ENCODE measurements at regions not wholly inside any gene's neighbourhood (a gene's known extent, or its start where the extent isn't known, plus 50 kb on each side); places are given as distances from the start of the nearest gene placed in this dataset.

DNA sequence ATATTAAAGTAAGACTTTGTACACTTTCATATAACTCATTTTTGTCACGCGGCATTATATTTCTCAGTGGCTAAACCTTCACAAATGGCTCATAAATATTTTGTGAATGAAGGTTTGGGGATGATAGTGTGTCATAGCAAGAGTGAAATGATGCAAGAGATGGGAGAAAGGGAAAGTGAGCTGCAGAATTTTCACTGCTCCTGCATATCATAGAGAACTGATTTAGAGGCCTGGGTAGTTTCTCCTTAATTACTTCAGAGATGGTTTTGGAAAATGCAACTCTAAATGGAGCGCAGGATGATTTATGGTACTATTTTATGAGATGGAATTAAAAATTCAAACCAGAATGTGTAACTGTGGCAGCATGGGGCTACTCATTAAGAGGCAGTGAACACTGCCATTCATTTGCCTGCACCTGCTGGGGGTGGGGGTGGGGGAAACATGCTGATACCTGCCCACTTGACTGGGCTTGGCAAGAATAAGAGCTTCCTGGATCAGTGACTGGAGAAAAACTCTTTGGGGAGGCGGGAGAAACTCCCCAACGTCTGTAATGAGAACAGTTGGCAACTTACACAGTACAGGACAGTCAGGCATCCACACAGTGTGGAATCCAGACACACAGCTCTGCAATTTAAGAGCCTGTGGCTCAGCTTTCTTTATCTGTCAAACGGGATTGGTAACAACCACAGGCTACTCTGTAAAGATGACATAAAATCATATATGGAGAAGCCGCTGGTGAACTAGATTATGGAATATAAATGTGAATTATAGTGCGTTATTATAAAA, 941.9 kb downstream of the SLC4A3 start:
- Histone ChIP-seq H3K36me3 (ENCODE audit: control insufficient read depth, insufficient read depth, low read length) (no peaks in the 10 kb centered on the region), H3K27me3 (ENCODE audit: control insufficient read depth, insufficient read depth, low read length) (no peaks in the 10 kb centered on the region), H3K4me3 (ENCODE audit: low read depth, low read length) (no peak overlapping the region)
- POLR2A ChIA-PET = no interaction called here
- no peak for DNase-seq (ENCODE audit: low read depth)
- CTCF ChIA-PET = no interaction called here
- TF ChIP-seq, protein P1, sequence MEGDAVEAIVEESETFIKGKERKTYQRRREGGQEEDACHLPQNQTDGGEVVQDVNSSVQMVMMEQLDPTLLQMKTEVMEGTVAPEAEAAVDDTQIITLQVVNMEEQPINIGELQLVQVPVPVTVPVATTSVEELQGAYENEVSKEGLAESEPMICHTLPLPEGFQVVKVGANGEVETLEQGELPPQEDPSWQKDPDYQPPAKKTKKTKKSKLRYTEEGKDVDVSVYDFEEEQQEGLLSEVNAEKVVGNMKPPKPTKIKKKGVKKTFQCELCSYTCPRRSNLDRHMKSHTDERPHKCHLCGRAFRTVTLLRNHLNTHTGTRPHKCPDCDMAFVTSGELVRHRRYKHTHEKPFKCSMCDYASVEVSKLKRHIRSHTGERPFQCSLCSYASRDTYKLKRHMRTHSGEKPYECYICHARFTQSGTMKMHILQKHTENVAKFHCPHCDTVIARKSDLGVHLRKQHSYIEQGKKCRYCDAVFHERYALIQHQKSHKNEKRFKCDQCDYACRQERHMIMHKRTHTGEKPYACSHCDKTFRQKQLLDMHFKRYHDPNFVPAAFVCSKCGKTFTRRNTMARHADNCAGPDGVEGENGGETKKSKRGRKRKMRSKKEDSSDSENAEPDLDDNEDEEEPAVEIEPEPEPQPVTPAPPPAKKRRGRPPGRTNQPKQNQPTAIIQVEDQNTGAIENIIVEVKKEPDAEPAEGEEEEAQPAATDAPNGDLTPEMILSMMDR (IDR thresholded peaks at IDR 0.05; ENCODE audit: insufficient read depth, low read depth, low read length) = no peak

DNA sequence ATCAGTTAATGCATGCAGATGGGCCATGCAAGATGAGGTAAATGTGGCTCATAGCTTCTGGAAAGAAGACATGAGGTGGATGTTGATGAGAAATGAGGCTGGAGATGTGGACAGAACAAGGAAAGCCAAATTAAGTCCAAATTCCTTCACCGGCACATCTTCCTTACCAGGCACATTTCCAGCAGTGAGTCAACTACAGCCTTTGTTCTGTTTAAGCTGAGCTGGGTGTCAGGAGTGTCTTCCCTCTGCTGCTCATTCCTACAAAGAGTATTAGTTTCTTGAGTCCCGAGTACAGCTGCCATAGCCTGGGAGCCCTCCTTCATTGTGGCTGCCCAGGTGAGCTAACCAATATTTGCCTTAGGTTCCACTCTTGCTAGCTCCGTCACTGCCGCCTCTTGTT, 945.0 kb downstream of the SLC4A3 start:
- Histone ChIP-seq H3K27me3 (ENCODE audit: control insufficient read depth, insufficient read depth, low read length) (no peaks in the 10 kb centered on the region), H3K36me3 (ENCODE audit: control insufficient read depth, insufficient read depth, low read length) (no peaks in the 10 kb centered on the region), H3K4me3 (ENCODE audit: low read depth, low read length) (no peak overlapping the region)
- ChIA-PET CTCF (no interaction called here), POLR2A (no interaction called here)
- DNase-seq (ENCODE audit: low read depth) = no peak
- TF ChIP-seq, protein P1 (IDR thresholded peaks at IDR 0.05; ENCODE audit: insufficient read depth, low read depth, low read length) = no peak

DNA sequence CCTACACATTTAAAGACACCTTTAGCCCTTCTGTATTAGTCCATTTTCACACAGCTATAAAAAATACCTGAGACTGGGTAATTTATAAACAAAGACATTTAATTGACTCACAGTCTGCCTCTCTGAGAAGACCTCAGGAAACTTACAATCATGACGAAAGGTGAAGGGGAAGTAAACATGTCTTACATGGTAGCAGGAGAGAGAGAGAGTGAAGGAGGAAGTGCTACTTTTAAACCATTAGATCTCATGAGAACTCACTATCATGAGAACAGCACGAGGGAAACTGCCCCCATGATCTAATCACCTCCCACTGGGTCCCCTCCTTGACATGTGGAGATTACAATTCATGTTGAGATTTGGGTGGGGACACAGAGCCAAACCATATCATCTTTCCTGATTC, 946.6 kb downstream of the SLC4A3 start:
- ChIA-PET POLR2A (no interaction called here), CTCF (no interaction called here)
- TF ChIP-seq, protein P1 (IDR thresholded peaks at IDR 0.05; ENCODE audit: insufficient read depth, low read depth, low read length) = no peak
- no peak for DNase-seq (ENCODE audit: low read depth)
- Histone ChIP-seq H3K4me3 (ENCODE audit: low read depth, low read length) (no peak overlapping the region), H3K27me3 (ENCODE audit: control insufficient read depth, insufficient read depth, low read length) (no peaks in the 10 kb centered on the region), H3K36me3 (ENCODE audit: control insufficient read depth, insufficient read depth, low read length) (no peaks in the 10 kb centered on the region)

DNA sequence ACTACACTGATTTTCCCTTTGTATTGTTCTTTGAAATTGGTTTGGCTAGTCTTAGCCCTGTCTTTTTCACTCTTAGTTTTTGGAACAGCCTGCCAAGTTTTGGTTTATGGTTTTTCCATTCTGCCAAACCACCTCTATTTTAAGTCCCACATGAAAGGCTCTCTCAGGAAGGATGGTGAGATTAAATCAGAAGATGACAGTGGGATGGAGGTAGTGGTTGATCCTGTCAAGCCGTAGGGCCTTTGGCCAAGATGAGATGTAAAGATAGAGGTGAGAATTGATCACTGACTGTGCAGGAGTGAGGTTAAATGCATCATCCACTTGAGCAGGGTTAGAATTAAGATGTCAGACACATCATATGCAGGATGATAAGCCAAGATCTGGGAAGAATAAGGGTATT, 948.5 kb downstream of the SLC4A3 start:
- H3K27me3 ChIP-seq (ENCODE audit: control insufficient read depth, insufficient read depth, low read length) = no peaks in the 10 kb centered on the region
- ChIA-PET CTCF (no interaction called here), POLR2A (no interaction called here)
- DNase-seq (ENCODE audit: low read depth) = no peak
- H3K4me3 ChIP-seq (ENCODE audit: low read depth, low read length) = no peak overlapping the region
- TF ChIP-seq, protein P1 (IDR thresholded peaks at IDR 0.05; ENCODE audit: insufficient read depth, low read depth, low read length) = no peak
- no peaks in the 10 kb centered on the region for H3K36me3 ChIP-seq (ENCODE audit: control insufficient read depth, insufficient read depth, low read length)

DNA sequence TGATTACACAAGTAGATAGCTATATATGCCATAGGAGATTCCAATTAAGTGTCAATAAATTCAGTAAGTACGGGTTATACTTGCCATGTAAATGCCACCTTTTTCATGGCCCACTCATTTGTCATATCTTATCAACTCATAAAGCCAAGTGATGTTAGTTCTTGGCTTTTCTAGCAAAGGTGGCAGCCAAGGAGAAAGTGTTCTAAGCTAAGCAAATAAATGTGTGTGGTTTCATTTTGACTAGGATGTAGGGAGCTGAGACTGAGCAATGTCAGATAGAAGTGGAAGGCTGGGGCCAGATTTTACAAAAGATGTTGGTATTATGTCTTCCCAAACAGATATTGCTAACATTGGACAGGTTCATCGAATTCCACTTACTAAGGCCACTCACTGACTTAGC, 952.0 kb downstream of the SLC4A3 start:
- H3K4me3 ChIP-seq (ENCODE audit: low read depth, low read length) = no peak overlapping the region
- ChIA-PET CTCF (interaction anchor here (1.4 kb wide), 1 partner anchor 14 kb away, joined by 3 read pairs; no protein-coding TSS in a partner anchor), POLR2A (no interaction called here)
- H3K27me3 ChIP-seq (ENCODE audit: control insufficient read depth, insufficient read depth, low read length) = no peaks in the 10 kb centered on the region
- no peaks in the 10 kb centered on the region for H3K36me3 ChIP-seq (ENCODE audit: control insufficient read depth, insufficient read depth, low read length)
- DNase-seq (ENCODE audit: low read depth) = no peak
- TF ChIP-seq, protein P1 (IDR thresholded peaks at IDR 0.05; ENCODE audit: insufficient read depth, low read depth, low read length) = no peak
